Limb (tissue), 2 donors: ENCODE measurements at regions not wholly inside any gene's neighbourhood (a gene's known extent, or its start where the extent isn't known, plus 50 kb on each side); places are given as distances from the start of the nearest gene placed in this dataset.
"Not testable (repeated sequence)": the region's sequence is repeated elsewhere in the genome, so short reads cannot be mapped to it uniquely, and the experiment has no call there.

ENCODE experiments used
- DNase-seq, 2 donors: peaks; one replicate each; pipeline ENCODE4 v3.0.0-alpha.2; 2016; ENCODE audit errors: extremely low spot score in 2 of 2

DNA sequence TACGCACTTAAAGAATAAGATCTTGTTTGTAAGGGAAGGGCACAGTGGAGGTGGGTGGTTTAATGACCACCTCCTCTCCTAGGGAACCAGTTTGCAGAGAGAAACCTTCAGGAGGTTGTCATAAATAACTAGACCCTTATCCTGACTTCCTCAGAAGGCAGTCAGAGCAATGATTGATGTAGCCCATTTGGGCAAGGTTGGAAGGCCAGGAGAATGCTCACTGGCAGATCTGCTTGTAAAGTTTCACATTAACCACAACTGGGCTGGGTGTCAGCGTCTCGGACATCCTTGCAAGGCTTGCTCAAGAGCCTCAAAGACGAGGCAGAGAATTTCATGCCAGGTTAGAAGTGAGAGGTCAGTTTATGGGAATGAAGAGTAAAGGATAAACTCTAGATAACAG lies 87.6 kb upstream of the TRABD2B start:
- DNase-seq, result no peak

GRCh38 chr1:48082271-48082962 lies 85.2 kb upstream of the TRABD2B start:
- DNase-seq, result no peak

DNA sequence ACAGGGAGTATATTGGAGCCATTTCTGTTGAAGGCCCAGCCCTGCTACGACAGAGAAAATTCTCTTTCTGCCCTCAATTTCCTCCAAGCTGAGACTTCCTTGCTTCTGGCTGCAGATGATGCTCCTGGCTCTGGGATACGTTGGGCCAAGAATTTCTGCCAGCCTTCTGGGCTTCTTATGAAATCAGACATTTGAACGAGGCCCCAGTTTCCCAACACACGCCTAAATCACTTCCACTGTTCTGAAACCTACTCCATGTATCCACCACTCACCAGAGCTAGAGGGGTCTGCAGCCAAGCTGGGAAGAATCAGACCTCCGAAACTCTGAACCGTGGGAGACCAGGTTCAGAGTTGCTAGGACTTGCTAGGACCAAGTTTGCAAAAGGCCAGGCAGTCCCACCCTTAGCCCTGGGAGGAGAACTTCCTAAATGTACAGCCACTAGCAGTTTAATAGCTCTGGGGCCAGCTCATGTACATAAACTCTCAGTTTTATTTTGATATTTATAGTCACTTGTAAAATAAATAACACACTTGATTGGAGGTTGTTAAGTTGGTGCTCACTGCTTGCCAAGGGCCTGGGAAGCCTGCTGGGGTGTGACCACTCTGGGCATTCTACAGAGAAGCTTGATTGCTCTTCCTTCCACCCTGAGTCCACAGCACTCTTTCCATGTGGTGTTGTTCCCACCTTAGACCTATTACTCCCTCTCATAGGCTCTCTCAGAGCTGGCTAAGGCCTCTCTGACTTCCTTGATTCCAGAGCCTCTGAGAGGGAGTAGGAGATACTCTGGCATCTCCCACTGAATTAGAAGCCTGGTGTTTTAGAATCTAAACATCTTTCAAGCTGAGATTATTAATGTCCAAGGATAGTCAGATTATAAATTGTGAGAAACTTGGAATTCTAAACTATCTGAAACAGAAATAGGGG lies 83.4 kb upstream of the TRABD2B start:
- no peak for DNase-seq

GRCh38 chr1:48079096-48079495 lies 81.9 kb upstream of the TRABD2B start:
- DNase-seq, result no peak

- no peak for DNase-seq
These were observed 80.6 kb upstream of the TRABD2B start for GRCh38 chr1:48077795-48078222.

- no peak for DNase-seq
These were observed 78.8 kb upstream of the TRABD2B start for GRCh38 chr1:48076017-48076416.

DNA sequence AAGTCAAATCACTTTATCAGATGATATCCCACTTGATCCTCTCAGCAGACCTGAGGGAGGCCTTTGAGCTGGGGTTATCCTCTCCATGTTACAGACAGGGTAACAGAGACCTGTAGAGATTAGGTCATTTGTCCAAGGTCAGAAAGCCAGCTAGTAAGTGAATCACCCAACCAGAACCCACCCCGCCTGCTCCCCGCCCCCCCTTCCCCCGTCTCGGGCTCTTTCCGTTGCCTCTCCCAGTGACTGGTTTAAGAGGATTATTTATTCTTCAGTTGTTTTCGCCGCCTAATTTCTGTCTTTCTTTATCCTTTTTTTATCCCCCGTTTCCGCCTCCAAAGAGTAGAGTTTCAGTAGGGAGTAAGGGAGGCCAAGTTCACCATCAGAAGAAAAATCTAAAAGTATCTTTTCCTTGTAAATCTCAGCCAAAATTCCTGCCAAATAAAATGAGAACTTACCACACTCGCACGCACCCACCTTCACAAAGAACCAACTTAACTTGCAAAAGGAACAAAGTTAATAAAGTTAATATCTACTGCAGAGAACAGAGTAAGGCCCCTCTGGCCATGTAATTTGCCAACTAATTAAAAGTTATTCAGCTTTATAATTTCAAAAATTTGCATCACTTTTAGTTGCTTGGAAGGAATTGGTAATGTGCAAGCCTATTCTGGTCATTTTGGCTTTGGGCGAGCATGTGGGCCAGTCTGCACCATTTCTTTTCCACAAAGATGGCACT lies 76.8 kb upstream of the TRABD2B start:
- DNase-seq, result no peak

DNA sequence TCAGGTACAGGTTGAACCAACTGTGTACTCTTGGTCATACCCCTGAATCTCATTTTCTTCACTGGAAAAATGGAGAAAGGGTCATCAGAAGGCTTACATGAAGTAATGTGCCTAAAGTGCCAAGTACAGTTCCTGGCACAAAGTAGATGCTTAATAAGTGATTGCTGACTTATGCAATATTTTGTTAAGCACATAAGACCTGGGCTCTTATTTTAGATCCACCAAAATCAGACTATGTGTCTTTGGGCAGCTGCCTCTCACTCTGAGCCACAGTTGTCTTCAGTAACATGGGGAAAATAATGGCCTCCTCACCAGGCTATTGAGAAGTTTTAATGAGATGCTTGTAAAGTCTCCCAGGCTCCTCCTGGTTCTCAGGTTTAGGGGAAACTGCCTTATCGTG lies 74.3 kb upstream of the TRABD2B start:
- no peak for DNase-seq

DNA sequence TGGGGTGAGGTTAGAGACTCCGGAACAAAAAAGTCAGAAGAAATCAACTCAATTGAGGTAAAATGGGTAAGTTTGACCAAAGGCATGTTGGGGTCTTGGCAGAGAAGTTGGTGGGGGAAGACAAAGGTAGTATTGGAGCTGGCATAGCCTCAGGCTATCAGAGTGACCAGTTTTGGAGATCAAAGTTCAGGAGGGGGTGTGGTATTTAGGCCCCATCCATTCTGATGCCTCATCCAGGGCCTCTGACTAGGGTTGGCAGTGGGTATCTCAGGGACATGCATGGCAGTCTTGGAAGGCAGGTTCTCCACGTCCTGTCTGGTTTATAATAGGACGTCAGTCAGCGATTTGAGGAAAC lies 73.2 kb upstream of the TRABD2B start:
- DNase-seq, result no peak

DNA sequence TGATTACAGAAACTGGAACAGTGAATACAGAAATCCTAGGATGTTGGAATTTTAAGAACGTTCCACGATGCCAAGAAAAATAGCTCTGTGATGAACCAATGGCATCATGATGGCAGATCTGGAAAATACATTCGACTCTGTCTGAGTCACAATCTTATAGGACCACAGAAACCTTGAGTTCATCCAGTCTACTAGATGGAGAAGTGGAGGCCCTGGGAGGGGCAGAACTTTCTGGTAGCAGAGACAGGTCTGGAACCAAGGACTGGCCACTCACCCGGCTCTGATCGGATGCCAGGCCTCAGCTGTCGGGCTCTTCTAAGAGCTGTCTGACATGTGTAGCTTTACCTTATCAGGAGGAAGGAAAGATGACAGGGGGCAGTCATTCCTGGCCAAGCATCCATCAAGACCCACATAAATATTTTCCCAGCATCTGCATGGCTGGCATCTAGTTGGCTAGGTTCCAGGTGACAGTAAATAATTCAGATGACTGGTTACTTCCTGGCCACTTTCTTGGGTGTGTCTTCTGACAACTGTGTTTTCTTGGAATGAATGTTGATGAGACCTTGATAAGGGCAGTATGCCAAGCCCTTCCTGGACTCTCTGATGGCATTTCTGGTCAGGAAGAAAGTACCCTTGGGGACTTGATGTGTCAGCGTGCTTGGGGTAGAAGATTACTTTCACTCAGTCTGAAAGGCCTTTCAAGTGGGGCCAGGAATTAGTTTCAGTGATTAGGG lies 72.6 kb upstream of the TRABD2B start:
- no peak for DNase-seq

DNA sequence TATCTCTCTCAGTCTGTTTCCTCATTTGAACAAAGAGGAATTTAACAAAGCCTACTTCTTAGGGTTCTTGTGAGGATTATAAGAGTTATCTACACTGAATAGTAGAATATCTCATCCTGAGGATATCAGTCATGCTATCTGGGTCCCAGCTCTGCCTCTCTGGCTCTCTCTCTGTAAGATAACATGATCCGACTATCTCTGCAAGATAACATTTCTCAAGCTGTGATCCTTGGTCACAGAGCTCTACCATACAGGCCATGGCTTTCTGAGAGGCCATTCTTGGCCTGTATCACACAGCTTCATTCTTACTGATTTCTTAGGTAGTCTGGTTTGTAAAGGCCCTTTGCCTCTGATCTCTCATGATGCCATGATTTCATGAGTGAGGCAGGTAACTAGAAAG lies 71.0 kb upstream of the TRABD2B start:
- DNase-seq, result no peak

DNA sequence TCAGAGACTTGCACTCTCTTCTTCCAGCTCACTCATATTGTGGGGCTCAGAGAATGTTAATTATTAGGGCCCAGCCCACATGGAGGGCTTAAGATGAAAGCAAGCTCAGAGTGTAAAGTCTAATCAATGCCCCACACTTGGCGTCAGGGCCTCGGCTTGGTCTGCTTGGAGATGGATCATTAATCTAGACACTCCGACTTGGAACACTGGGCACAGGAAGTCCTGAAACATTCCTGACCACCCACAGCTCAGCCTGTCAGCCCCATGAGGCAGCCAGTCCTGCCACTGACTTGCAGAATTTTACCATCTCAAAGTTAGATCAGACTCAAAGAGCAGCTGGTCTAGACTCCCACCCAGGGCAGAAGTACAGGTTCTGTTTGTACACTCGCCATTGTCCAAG lies 69.8 kb upstream of the TRABD2B start:
- no peak for DNase-seq

DNA sequence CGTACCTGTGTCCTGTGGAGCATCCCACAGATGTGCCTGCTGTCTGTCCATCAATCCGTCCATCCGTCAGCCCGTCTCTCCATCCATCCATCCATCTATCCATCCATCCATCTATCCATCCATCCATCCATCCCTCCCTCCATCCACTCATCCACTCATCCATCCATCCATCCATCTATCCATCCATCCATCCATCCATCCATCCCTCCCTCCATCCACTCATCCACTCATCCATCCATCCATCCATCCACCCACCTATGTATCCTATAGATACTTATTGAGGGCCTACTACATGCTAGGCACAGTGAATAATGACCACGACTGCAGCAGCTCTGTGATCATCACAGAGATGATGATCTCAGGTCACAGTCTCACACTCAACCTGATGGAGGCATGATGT lies 67.5 kb upstream of the TRABD2B start:
- not testable (repeated sequence) for DNase-seq

GRCh38 chr1:48062353-48062752 lies 65.2 kb upstream of the TRABD2B start:
- no peak for DNase-seq

GRCh38 chr1:48061162-48062136 lies 64.3 kb upstream of the TRABD2B start:
- peak; percentile 69 to 70 for DNase-seq

DNA sequence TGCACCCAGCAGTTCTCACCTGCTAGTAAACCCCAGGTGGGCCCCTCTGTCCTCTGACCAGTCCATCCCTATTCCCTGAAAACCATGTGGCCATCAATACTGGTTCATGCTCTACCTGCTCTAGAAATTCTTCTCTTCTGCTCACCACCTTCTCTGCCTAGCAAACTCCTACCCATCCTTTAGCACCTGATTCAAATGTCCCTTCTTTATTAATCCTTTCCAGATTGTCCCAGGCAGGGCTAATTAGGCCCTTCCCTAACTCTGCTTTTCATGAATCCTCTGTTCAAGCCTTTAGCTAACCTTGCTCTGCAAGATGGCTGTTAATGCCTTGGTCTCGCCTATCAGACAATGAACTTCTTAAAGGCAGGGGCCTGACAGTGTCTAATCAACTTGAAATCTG lies 62.1 kb upstream of the TRABD2B start:
- DNase-seq, result no peak

DNA sequence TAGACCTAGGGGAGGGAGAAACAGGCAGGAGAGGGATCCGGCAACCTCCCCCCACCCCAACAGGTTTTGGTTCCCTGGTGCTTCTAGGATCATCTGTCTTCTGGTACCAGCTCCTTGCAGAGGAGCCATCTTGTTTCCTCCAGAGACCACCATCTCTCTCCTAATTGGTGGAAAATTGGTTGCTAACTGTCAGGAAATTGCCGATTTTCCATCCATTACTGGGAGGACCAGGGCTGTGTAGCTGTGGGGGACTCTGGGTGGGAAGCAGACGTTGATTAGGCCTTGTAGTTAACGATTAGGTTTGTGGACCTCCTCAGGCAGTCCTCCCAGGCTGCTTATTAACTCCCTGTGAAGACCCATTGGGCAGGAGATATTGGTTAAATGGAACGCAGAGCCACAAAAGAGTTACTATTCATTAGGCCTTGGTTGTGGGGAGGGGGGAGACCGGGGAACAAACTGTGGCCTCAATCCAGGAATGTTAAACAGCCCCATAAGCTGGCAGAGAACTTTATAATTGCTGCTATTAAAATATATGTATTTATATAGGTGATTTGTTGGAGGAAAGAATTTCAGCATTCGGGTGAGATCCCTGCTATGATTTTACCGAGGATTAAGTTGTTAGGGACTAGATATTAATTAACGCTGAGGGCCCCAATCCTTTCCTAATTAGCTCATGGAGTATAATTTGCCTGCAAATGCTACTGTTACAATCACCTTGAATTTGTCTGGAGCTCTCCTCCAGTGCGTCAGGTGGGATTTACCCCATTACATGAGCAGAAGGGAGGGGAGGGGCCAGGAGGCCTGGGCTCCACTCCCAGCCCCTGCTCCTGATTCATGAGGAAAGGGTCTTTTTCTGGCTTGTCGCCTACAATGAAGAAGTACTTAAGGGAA lies 61.2 kb upstream of the TRABD2B start:
- no peak for DNase-seq

DNA sequence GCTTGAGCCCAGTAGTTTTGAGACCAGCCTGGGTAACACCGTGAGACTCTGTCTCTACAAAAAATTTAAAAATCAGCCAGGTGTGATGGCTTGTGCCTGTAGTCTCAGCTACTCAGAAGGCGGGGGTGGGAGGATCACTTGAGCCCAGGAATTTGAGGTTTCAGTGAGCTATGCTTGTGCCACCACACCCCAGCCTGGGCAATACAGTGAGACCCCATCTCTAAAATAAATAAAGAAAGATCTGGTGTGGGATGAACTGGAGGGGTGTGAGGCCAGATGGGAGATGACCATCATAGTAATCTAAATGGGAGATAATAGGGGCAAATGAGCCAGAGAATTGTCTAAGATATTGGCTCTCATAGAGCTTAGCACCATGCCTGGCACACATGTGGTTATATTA lies 60.1 kb upstream of the TRABD2B start:
- no peak for DNase-seq
